Activated T-helper 2 cell treated with anti-CD3 and anti-CD28 coated beads, Interferon-gamma antibody, Interleukin-2, Interleukin-4, amounts not matched to agents 10 μg/mL and 5 μg/mL and 100 μg/mL, durations not matched to agents 14 hours and 24 hours and 36 hours (primary cell): ENCODE measurements at regions not wholly inside any gene's neighbourhood (a gene's known extent, or its start where the extent isn't known, plus 50 kb on each side); places are given as distances from the start of the nearest gene placed in this dataset.
"Not testable (repeated sequence)": the region's sequence is repeated elsewhere in the genome, so short reads cannot be mapped to it uniquely, and the experiment has no call there.

ENCODE experiments used
- DNase-seq: peaks from one replicate; pipeline ENCODE4 v3.0.0; 2021; ENCODE audit warnings: low spot score
- H3K27ac Mint-ChIP-seq: one replicate; pipeline ENCODE4 v1.8.0; 2021; ENCODE audit warnings: mixed read lengths
- H3K27me3 Mint-ChIP-seq: one replicate; pipeline ENCODE4 v1.8.0; 2021; ENCODE audit warnings: low read depth, mixed read lengths
- H3K36me3 Mint-ChIP-seq: one replicate; pipeline ENCODE4 v1.8.0; 2021; ENCODE audit warnings: low read depth, mixed read lengths
- H3K4me1 Mint-ChIP-seq: one replicate; pipeline ENCODE4 v1.8.0; 2021; ENCODE audit warnings: low read depth, mixed read lengths
- H3K4me3 Mint-ChIP-seq: one replicate; pipeline ENCODE4 v1.8.0; 2021; ENCODE audit warnings: low read depth, mild to moderate bottlenecking, moderate library complexity, mixed read lengths
- H3K9me3 Mint-ChIP-seq: one replicate; pipeline ENCODE4 v1.8.0; 2021; ENCODE audit warnings: mixed read lengths
- intact Hi-C: fragments of 100-400 bp; cut with micrococcal nuclease; formaldehyde crosslinking; loops from one replicate; pipeline ENCODE4 v1.15.1; 2023

GRCh38 chr6:26226579-26226967, 138.4 kb upstream of the BTN3A2 start:
- H3K27me3 Mint-ChIP-seq, result no peaks in the 10 kb centered on the region
- intact Hi-C loops, result no loop called here
- H3K9me3 Mint-ChIP-seq, result no peaks in the 10 kb centered on the region
- DNase-seq, result no peak
- no peak overlapping the region for H3K4me3 Mint-ChIP-seq
- peaks cover 24% of the 10 kb centered on the region for H3K4me1 Mint-ChIP-seq
- peak overlapping the region; percentile 38 for H3K27ac Mint-ChIP-seq
- peaks cover 8% of the 10 kb centered on the region for H3K36me3 Mint-ChIP-seq

- Mint-ChIP-seq H3K27me3 (no peaks in the 10 kb centered on the region), H3K4me1 (peaks cover 44% of the 10 kb centered on the region), H3K27ac (no peak overlapping the region), H3K4me3 (no peak overlapping the region), H3K36me3 (peaks cover 8% of the 10 kb centered on the region), H3K9me3 (no peaks in the 10 kb centered on the region)
- DNase-seq, result no peak
- intact Hi-C loops, result loop anchor here (5.0 to 10.0 kb wide), 2 partner anchors 108 to 904 kb away; a partner anchor contains a TSS
Measured at GRCh38 chr6:26230351-26230750, 134.6 kb upstream of the BTN3A2 start.

- DNase-seq, result no peak
- Mint-ChIP-seq H3K4me1 (peaks cover 48% of the 10 kb centered on the region), H3K36me3 (peaks cover 8% of the 10 kb centered on the region), H3K9me3 (no peaks in the 10 kb centered on the region), H3K27me3 (no peaks in the 10 kb centered on the region), H3K27ac (no peak overlapping the region), H3K4me3 (no peak overlapping the region)
- intact Hi-C loops, result loop anchor here (5.0 to 10.0 kb wide), 2 partner anchors 109 to 904 kb away; a partner anchor contains a TSS
Measured at GRCh38 chr6:26231006-26231587, 133.9 kb upstream of the BTN3A2 start.

- no peaks in the 10 kb centered on the region for H3K36me3 Mint-ChIP-seq
- intact Hi-C loops, result loop anchor here (2.0 to 10.0 kb wide), 3 partner anchors 16 to 902 kb away; a partner anchor contains a TSS
- H3K4me1 Mint-ChIP-seq, result peaks cover 43% of the 10 kb centered on the region
- H3K9me3 Mint-ChIP-seq, result no peaks in the 10 kb centered on the region
- no peak for DNase-seq
- peak overlapping the region; percentile 86 for H3K4me3 Mint-ChIP-seq
- peak overlapping the region; percentile 99 for H3K27ac Mint-ChIP-seq
- H3K27me3 Mint-ChIP-seq, result no peaks in the 10 kb centered on the region
Measured at GRCh38 chr6:26232306-26232939, 132.6 kb upstream of the BTN3A2 start.

GRCh38 chr6:26232940-26233648, 131.9 kb upstream of the BTN3A2 start:
- no peaks in the 10 kb centered on the region for H3K9me3 Mint-ChIP-seq
- H3K4me3 Mint-ChIP-seq, result peak overlapping the region; percentile 86
- no peaks in the 10 kb centered on the region for H3K27me3 Mint-ChIP-seq
- intact Hi-C loops, result loop anchor here (1.0 to 10.0 kb wide), 4 partner anchors 9 to 902 kb away; a partner anchor contains a TSS
- H3K4me1 Mint-ChIP-seq, result peaks cover 43% of the 10 kb centered on the region
- peak; percentile 55 for DNase-seq
- H3K27ac Mint-ChIP-seq, result peak overlapping the region; percentile 99
- no peaks in the 10 kb centered on the region for H3K36me3 Mint-ChIP-seq

- Mint-ChIP-seq H3K9me3 (no peaks in the 10 kb centered on the region), H3K27me3 (no peaks in the 10 kb centered on the region)
Measured at GRCh38 chr6:26233649-26234420, 131.2 kb upstream of the BTN3A2 start.

GRCh38 chr6:26234421-26235301, 130.3 kb upstream of the BTN3A2 start:
- intact Hi-C loops, result loop anchor here (2.0 to 10.0 kb wide), 4 partner anchors 16 to 900 kb away; a partner anchor contains a TSS
- peak overlapping the region; percentile 99 for H3K27ac Mint-ChIP-seq
- no peaks in the 10 kb centered on the region for H3K36me3 Mint-ChIP-seq
- H3K9me3 Mint-ChIP-seq, result no peaks in the 10 kb centered on the region
- H3K27me3 Mint-ChIP-seq, result no peaks in the 10 kb centered on the region
- H3K4me1 Mint-ChIP-seq, result peaks cover 44% of the 10 kb centered on the region
- DNase-seq, result peak; percentile 83
- peak overlapping the region; percentile 86 for H3K4me3 Mint-ChIP-seq

More at GRCh38 chr6:26233649-26234420, 131.2 kb upstream of the BTN3A2 start:
- intact Hi-C loops, result loop anchor here (1.0 to 10.0 kb wide), 6 partner anchors 10 to 901 kb away; a partner anchor contains a TSS
- H3K36me3 Mint-ChIP-seq, result no peaks in the 10 kb centered on the region
- peaks cover 47% of the 10 kb centered on the region for H3K4me1 Mint-ChIP-seq
- H3K4me3 Mint-ChIP-seq, result peak overlapping the region; percentile 86
- peak overlapping the region; percentile 99 for H3K27ac Mint-ChIP-seq
- DNase-seq, result peak; percentile 69

- peaks cover 44% of the 10 kb centered on the region for H3K4me1 Mint-ChIP-seq
- peaks cover under 1% of the 10 kb centered on the region for H3K9me3 Mint-ChIP-seq
- peak overlapping the region; percentile 99 for H3K27ac Mint-ChIP-seq
- DNase-seq, result no peak
- no peaks in the 10 kb centered on the region for H3K27me3 Mint-ChIP-seq
- H3K36me3 Mint-ChIP-seq, result peaks cover under 1% of the 10 kb centered on the region
- intact Hi-C loops, result loop anchor here (2.0 to 10.0 kb wide), 3 partner anchors 16 to 900 kb away; a partner anchor contains a TSS
- peak overlapping the region; percentile 86 for H3K4me3 Mint-ChIP-seq
Measured at GRCh38 chr6:26235302-26235670, 129.7 kb upstream of the BTN3A2 start.

- not testable (repeated sequence) for H3K4me3 Mint-ChIP-seq, DNase-seq, H3K27me3 Mint-ChIP-seq, H3K9me3 Mint-ChIP-seq
- intact Hi-C loops, result loop anchor here (10.0 kb wide), 1 partner anchor 895 kb away; a partner anchor contains a TSS
- H3K36me3 Mint-ChIP-seq, result peaks cover 11% of the 10 kb centered on the region
- peaks cover 36% of the 10 kb centered on the region for H3K4me1 Mint-ChIP-seq
- peak overlapping the region; percentile 96 for H3K27ac Mint-ChIP-seq
Measured at GRCh38 chr6:26239415-26239814, 125.6 kb upstream of the BTN3A2 start.

- H3K36me3 Mint-ChIP-seq, result peaks cover 11% of the 10 kb centered on the region
- H3K27ac Mint-ChIP-seq, result peak overlapping the region; percentile 96
- no peaks in the 10 kb centered on the region for H3K27me3 Mint-ChIP-seq
- H3K4me1 Mint-ChIP-seq, result peaks cover 37% of the 10 kb centered on the region
- intact Hi-C loops, result loop anchor here (1.0 to 2.0 kb wide), 3 partner anchors 10 to 44 kb away; a partner anchor contains a TSS
- DNase-seq, result peak; percentile 81
- peaks cover 6% of the 10 kb centered on the region for H3K9me3 Mint-ChIP-seq
- H3K4me3 Mint-ChIP-seq, result peak overlapping the region; percentile 81
Measured at GRCh38 chr6:26240157-26241032, 124.6 kb upstream of the BTN3A2 start.
